GM21360 (cell line): ENCODE measurements at regions not wholly inside any gene's neighbourhood (a gene's known extent, or its start where the extent isn't known, plus 50 kb on each side); places are given as distances from the start of the nearest gene placed in this dataset.

Source experiments
- ATAC-seq: cut with Tn5 transposase; IDR thresholded peaks from one replicate; pipeline ENCODE4 v1.9.1; 2021; ENCODE audit warnings: mild to moderate bottlenecking, moderate library complexity; ENCODE audit not compliant: unreplicated experiment

- ATAC-seq: no peak
Observed at GRCh38 chr22:47301820-47302475, 539.5 kb downstream of the TBC1D22A start.

GRCh38 chr22:47300698-47301405, 538.4 kb downstream of the TBC1D22A start:
- no peak for ATAC-seq

GRCh38 chr22:47299863-47300697, 537.6 kb downstream of the TBC1D22A start:
- ATAC-seq: no peak

GRCh38 chr22:47299211-47299862, 536.9 kb downstream of the TBC1D22A start:
- ATAC-seq: no peak

GRCh38 chr22:47298017-47298785, 535.8 kb downstream of the TBC1D22A start:
- no peak for ATAC-seq

- no peak for ATAC-seq
Observed at GRCh38 chr22:47297261-47298016, 535.0 kb downstream of the TBC1D22A start.

- ATAC-seq: no peak
Observed at GRCh38 chr22:47296405-47297260, 534.2 kb downstream of the TBC1D22A start.

GRCh38 chr22:47295982-47296381, 533.5 kb downstream of the TBC1D22A start:
- ATAC-seq: no peak

GRCh38 chr22:47295226-47295901, 532.9 kb downstream of the TBC1D22A start:
- ATAC-seq: no peak

- ATAC-seq: no peak
Observed at GRCh38 chr22:47294576-47294975, 532.1 kb downstream of the TBC1D22A start.

GRCh38 chr22:47294222-47294532, 531.7 kb downstream of the TBC1D22A start:
- no peak for ATAC-seq

- no peak for ATAC-seq
Observed at GRCh38 chr22:47293368-47294221, 531.1 kb downstream of the TBC1D22A start.

- ATAC-seq: no peak
Observed at GRCh38 chr22:47292546-47293320, 530.3 kb downstream of the TBC1D22A start.

GRCh38 chr22:47291565-47292495, 529.4 kb downstream of the TBC1D22A start:
- no peak for ATAC-seq

- no peak for ATAC-seq
Observed at GRCh38 chr22:47290706-47291430, 528.4 kb downstream of the TBC1D22A start.
